GM12864 (cell line): ENCODE measurements at regions not wholly inside any gene's neighbourhood (a gene's known extent, or its start where the extent isn't known, plus 50 kb on each side); places are given as distances from the start of the nearest gene placed in this dataset.
"Not testable (repeated sequence)": the region's sequence is repeated elsewhere in the genome, so short reads cannot be mapped to it uniquely, and the experiment has no call there.

Source experiments
- DNase-seq: peaks from one replicate; pipeline ENCODE4 v3.0.0-alpha.2; 2011; ENCODE audit warnings: low read depth
- H3K4me3 ChIP-seq: 2 replicates; pipeline ENCODE4 v1.5.1; 2011; ENCODE audit warnings: mild to moderate bottlenecking, low read depth, low read length, control low read depth
- TF ChIP-seq, protein P1 (sequence below): IDR thresholded peaks from 2 replicates; pipeline ENCODE4 v1.5.1; 2011; ENCODE audit warnings: low read depth, mild to moderate bottlenecking, moderate library complexity, low read length, control low read depth, inconsistent platforms; ENCODE audit errors: missing control alignments

DNA sequence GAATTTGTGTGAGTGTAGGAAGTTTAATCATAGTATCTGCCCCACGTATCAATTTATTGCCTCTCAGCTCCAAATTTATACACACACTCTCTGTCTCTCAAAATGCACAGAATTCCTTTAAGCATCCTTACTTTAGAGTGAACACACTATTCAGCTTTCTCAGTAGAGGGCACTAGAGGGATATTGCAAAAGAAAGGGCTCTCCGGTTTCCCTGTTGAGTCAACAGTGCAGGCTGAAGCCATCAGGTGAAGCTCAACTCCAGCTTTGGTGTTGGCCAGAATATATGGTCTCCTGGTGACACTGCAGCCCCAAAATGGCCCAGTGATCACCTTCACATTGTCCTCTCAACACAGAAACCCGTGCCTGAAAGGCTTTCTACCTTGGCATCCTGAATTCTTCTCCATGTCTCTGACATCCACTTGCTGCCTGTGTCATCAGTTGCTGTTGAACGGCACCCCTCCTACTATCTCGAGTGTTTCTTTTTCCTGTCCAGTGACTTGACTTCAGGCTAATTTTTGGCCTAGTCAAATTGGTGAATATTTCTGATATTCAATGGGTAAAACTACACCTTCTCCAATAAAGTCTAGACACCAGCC, 670.5 kb downstream of the GABRG1 start:
- no peak for DNase-seq
- TF ChIP-seq, protein P1, sequence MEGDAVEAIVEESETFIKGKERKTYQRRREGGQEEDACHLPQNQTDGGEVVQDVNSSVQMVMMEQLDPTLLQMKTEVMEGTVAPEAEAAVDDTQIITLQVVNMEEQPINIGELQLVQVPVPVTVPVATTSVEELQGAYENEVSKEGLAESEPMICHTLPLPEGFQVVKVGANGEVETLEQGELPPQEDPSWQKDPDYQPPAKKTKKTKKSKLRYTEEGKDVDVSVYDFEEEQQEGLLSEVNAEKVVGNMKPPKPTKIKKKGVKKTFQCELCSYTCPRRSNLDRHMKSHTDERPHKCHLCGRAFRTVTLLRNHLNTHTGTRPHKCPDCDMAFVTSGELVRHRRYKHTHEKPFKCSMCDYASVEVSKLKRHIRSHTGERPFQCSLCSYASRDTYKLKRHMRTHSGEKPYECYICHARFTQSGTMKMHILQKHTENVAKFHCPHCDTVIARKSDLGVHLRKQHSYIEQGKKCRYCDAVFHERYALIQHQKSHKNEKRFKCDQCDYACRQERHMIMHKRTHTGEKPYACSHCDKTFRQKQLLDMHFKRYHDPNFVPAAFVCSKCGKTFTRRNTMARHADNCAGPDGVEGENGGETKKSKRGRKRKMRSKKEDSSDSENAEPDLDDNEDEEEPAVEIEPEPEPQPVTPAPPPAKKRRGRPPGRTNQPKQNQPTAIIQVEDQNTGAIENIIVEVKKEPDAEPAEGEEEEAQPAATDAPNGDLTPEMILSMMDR, result peak; percentile 38
- no peak overlapping the region for H3K4me3 ChIP-seq

DNA sequence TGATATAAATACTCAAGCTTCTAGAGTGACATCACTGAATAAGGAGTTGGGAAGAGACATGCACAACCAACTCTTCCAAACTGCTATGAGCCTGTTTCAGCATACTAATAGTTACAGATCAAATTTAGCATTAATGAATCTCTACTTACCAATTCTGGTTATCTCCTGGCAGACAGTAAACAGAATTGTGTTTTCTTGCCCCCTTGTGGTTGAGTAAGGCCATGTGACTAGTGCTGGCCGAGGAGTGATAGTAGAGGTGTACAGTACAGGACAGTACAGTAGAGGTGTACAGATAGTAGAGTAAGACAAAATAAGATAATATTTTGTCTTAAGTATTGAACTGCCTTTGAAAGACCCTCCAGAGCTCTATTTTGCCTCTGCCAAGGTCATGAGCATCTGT, 681.4 kb downstream of the GABRG1 start:
- H3K4me3 ChIP-seq, result no peak overlapping the region
- TF ChIP-seq, protein P1, result peak; percentile 13
- DNase-seq, result no peak

DNA sequence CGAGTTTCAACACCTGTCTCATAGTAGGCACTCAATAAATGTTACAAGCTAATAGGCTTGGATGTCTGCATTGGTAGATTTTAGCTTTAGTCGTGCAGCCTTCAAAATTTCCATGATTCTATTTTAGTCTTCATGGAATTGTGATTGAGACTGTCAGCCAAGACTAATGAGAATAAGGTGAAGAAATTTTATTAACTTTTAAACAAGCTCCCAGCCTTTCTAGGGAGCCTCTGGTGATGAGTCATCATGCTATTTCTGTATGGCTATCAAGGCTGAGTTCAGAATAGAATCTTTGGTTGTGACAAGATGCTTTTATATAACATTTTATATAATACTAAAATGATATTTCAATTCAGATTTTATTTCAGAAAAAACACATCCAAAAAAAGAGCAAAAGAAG, 685.8 kb downstream of the GABRG1 start:
- TF ChIP-seq, protein P1, result no peak
- no peak overlapping the region for H3K4me3 ChIP-seq
- DNase-seq, result no peak

DNA sequence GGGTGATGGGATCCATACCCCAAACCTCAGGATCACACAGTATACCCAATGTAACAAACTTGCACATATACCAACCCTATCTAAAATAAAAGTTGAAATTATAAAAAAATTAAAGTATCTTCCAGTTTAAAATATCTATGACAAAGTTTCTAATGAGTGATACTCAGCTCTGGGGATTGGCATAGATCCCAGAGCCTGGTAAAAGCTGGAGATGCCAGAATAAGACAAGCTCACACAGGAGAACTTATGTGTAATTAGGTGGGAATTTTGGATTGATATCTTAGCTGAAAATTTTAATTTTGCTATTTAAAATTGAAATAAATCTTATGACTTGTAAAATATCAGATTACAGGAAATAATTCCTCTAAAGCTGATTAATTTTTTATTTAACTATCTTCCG, 686.5 kb downstream of the GABRG1 start:
- TF ChIP-seq, protein P1, result no peak
- H3K4me3 ChIP-seq, result no peak overlapping the region
- no peak for DNase-seq

DNA sequence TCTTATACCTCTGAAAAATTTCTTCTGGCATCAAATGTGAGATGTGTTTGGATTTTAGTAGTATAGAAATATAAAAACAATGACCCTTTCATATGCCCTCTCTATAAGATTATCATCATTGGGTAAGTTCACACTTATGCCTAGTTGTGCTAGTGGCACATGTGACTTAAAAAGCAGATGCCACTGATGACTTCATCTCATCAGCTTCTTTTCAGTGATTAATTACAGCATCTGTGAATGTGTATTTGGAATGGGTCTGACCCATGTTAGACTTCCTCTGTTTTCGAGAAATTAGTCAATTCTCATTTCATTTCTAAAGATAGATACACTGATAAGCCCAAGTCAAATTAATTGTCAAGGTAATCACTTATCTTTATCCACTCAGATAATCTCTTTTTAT, 698.7 kb downstream of the GABRG1 start:
- DNase-seq, result no peak
- TF ChIP-seq, protein P1, result no peak
- H3K4me3 ChIP-seq, result no peak overlapping the region

DNA sequence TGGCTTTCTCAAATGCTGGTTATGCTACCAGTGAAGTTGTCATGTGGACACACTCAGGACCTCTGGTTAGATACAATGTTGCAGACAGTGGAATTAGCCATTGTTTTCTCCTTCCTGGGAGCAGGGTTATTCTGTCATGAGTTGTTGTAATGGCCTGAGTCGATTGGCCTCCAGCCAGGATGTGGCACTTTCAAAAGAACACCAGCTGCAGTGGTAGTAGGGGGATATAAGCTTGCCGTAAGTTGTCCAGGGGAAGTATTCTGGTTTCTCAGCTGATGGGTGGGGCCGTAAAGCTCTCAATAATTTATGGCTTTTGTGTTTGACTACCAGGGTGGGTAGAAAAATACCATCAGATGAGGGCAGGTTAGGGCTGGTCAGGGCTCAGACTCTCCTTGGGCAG, 697.5 kb upstream of the GNPDA2 start:
- TF ChIP-seq, protein P1, result no peak
- H3K4me3 ChIP-seq, result no peak overlapping the region
- DNase-seq, result no peak

DNA sequence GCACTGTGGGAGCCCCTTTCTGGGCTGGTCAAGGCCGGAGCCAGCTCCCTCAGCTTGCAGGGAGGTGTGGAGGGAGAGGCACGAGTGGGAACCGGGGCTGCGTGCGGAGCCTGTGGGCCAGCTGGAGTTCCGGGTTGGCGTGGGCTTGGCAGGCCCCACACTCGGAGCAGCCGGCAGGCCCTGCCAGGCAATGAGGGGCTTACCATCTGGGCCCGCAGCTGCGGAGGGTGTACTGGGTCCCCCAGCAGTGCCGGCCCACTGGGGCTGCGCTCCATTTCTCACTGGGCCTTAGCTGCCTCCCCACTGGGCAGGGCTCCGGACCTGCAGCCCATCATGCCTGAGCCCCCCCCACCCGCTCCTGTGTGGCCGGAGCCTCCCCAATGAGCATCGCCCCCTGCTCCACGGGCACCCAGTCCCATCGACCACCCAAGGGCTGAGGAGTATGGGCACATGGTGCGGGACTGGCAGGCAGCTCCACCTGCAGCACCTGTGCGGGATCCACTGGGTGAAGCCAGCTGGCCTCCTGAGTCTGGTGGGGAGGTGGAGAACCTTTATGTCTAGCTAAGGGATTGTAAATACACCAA, 693.8 kb upstream of the GNPDA2 start:
- H3K4me3 ChIP-seq, DNase-seq: not testable (repeated sequence)
